HK-2 (cell line): ENCODE measurements at regions not wholly inside any gene's neighbourhood (a gene's known extent, or its start where the extent isn't known, plus 50 kb on each side); places are given as distances from the start of the nearest gene placed in this dataset.
"Not testable (repeated sequence)": the region's sequence is repeated elsewhere in the genome, so short reads cannot be mapped to it uniquely, and the experiment has no call there.

Experiments
- DNase-seq: peaks from one replicate; pipeline ENCODE4 v3.0.0-alpha.2; 2018; ENCODE audit not compliant: unreplicated experiment

DNA sequence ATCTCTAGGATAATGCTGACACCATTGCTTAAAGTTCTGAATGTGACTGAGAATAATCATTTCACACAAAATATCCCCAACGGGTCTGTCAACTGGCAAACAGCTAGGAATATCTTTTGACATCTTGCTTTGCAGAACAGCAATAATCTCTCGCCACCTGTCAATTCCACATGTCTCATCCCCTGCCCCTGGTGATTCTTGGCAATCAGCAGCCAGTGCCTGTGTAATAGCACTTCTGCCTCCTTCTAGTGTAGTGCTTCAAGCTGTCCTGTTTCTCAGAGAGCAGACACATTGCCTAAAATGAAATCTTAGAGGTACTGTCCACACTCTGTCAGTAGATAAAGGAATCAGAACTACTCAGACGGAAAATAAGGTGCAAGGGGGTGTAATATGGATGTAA, 984.4 kb downstream of the LTN1 start:
- not testable (repeated sequence) for DNase-seq

DNA sequence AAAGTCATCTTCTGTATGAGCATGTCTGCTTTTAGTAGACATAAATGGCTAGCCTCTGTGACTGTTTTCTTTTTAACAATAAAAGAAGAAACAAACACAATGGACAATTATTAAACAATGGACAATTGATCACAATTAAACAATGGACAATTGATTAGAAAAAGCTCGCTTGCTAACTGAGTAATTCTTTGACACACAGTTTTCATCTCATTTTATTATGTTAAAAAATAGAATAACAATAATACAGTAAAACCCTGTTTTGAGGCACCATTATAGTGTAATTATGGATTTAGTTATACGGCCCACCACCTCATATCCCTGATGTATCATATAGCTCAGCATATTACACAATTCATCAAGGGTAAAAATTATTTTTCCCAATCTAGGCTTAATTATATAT, 989.0 kb downstream of the LTN1 start:
- not testable (repeated sequence) for DNase-seq

DNA sequence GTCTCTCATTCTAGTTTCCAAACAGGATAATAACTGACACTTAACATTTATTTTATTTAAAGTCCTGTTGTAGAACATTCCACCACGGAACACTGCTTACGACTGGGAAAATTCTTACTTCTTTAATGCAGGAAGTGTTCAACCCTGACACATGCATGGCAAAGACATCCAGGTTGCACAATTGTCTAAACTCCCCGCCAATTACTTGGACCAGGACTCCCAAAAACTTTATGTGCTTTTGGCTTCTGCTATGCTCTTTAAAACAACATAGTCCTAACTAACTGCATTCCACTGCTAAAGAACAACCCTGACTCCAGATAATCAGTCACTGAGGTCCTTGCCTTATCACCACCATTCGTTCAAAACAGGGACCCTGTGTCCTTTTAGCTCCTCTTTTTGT, 995.8 kb downstream of the LTN1 start:
- DNase-seq: not testable (repeated sequence)

DNA sequence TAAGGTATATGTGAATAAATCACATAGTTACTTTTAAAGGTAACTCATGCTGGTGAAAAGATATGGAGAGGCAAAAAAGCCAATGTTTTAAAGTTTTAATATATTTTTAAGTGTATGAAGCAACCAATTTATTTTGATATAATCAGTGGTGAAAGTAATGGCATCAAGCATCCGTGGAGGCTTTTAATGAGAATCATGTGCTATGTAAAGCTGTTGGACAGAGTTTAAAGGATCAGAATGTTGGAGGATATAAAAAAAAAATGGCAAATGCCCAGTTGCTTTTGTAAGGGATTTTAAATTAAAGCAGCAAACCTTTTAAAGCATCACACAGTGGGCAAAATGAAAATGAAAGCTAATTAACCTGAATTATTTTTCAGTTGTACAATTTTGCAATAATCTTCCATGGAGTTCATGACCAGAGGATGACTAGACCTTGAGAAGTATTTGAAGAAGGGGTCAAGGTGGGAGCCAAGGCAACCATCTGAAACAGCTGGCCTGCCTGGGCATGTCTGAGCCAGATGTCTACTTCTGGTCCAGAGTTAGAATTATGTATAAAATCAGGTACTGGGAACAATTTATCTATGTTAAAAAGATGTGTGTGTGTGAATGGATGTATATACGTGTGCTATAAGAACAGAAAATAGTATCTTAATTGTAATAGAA, 1007.9 kb downstream of the LTN1 start:
- DNase-seq: not testable (repeated sequence)

DNA sequence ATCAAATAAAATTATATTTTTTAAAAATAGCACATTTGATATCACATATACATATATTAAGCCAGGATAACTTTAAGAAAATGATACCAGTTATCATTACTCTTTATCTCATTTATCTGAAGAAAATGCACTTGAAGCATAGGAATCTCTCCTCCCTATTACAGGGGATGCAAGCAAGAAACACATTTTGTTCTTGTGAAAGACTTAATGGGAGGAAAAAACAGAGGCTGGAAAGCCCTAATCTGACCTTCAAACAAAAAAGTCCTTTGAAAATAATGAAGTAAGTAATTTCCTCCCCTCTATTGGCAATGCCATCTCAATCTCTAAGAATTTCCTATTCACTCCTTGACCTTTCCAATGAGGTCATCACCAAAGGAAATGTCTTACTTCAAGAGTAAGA, 1012.6 kb upstream of the ADAMTS5 start:
- not testable (repeated sequence) for DNase-seq

DNA sequence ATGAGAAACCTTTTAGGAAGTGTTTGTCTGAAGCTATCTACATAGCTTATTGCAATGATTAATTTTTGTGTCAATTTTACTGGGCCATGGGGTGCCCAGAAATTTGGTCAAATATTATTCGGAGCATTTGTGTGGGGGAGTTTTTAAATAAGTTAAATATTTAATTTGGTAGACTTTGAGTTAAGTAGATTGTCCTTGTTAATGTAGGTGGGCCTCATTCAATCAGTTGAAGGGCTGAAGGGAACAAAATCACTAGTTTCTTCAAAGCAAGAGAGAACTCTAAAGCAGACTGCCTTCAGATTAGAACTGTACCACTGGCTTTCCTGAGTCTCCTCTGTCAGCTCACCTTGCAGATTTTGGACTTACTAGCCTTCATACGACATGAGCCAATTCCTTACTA, 1008.6 kb upstream of the ADAMTS5 start:
- DNase-seq: no peak

DNA sequence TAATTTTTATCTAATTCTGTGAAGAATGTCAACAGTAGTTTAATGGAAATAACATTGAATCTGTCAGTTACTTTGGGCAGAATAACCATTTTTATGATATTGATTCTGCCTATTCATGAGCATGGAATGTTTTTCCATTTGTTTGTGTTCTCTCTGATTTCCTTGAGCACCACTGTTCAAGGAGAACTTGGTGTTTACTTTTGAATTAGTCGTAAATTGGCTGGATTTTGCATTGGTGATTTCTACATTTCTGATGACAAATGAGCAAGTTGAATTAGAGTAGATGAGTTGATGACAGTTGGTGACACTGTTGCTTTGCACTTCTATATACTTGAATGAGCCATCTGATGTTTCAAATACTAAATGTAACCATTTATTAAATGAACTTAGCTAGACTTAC, 1007.3 kb upstream of the ADAMTS5 start:
- not testable (repeated sequence) for DNase-seq

DNA sequence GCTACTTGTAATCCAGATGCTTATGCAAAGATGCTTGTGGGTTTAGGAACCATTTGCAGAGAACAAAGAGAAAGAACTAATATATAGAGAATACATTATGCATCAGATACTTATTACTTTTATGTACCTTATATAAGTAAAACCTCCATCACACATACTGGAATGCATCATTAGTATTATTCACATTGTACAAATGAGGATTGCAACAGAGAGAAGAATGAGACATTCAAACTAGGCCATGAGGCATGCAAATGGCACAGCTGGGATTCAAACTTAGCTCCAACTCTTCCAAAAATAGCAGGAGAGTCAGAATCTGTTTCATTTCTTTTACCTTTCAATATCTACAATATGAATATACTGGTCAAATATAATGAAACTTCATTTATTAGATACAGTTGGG, 1001.4 kb upstream of the ADAMTS5 start:
- DNase-seq: not testable (repeated sequence)

DNA sequence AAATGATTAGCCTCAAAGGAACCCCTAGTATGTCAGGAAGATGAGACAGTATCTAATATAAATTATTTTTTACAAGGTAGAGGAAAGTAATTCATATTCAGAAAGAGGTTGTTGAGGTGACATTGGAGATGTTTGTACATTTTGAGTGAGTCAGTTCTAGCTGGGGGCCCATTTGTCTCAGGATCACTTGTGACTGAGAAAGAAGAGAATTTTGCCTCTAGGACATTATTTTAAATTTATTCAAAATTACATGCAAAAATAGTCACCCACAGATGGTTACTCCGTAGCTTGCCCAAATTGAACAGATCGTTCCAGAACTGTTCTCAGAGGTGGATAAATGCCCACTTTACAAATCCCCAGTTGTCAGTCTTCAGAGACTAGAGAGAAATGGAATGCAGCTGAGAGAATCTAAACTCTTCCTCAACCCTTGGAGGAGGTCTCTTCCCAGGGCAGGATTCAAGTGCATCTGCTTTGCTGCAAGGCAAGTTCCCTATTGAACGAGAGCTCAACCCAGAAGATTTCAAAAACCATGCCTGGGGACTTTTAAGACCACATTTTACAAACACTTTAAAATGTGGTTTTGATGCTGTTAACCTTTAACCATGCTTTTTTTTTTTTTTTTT, 987.8 kb upstream of the ADAMTS5 start:
- no peak for DNase-seq

DNA sequence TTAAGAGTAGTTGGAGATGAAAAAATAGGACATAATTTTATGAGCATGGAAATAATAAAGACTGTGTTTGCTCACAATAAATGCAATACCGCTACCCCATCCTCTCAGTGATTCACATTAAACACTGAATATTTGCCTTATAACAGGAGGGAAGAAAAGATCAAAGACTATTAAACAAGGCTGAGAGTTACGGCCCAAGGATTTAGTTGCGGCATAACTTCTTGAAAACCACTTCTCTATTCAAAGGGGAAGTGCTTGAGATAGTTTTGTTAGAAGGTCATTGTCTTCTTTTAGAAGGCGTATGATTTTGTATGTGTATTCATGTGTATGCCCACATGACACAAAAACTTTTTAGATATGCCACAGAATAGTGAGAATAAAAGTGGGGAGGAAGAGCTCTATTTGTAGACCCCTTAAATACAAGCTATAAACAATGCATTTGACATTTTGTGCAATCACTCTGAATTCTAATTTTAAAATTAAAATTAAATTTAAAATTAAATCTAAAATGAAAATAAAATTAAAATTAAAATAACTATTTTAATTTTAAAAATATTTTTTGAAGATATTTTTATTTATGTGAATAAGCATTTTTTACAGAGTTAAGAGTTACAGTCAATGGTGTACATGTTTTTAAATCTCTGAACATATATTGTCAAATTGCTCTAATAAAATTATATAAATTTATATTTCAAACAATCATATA, 986.6 kb upstream of the ADAMTS5 start:
- no peak for DNase-seq

DNA sequence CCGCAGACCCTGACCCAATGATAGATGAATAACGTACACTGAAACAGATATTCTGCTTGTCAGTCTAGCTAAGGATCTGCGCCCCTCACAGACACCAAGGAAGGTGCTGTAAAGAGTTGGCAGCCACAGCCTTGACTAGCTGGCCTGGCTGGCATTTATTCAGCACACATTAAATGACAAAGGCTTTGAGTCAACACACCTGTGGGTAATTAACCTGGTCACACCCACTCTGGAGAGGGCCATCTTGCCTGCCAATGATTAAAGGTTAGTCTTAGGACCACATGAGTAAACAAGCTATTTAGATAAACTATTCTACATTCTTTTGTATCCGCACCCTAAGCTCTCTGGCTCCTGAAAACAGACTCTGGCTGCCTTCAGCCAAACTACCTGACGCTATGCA, 982.2 kb upstream of the ADAMTS5 start:
- not testable (repeated sequence) for DNase-seq

DNA sequence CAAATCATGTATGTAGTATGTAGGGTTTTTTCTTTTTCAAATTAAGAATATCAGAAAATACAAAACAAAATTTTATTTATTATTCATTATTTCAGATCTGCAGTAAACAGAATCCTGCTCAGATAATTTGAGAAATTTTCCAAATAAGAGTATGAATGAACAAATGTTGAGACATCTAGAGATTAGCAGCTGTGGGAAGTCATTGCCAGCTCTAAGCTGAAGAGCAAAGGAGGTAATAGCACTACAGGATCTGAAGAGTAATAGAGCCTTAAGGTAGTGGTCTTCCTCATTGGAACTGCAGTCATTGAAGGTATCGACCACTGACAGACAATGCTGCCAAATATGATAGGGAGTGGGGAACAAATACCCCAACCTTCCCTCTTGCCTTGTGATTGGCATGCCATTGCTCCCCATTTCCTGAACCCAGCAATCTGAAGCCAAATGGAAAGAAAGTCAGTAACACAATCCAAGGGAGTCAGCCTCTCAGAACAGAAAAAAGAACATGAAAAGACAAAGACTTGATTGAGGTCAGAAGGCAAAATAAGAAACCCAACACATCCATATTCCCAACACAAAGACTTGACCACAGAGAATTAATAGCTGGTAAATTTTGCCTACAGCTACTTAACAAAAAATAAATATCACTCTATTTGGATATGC, 963.4 kb upstream of the ADAMTS5 start:
- not testable (repeated sequence) for DNase-seq

DNA sequence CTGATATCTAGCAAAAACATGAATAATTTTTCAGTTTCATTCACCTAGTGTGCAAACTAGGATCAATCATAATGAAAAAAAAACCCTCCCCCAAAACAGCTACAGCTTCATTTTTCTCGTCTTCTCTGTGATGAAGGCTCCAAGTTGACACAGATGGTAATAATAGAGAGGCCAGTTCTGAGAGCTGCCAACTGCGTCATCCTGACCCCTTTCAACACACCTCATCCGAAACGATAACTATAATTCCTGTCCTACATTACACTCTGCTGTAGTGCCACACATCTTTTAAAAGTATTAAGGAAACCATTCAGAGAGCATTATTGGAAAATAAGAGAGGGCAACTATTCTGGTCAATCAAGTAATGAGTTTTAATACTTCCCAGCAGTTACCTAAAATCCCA, 962.3 kb upstream of the ADAMTS5 start:
- not testable (repeated sequence) for DNase-seq

DNA sequence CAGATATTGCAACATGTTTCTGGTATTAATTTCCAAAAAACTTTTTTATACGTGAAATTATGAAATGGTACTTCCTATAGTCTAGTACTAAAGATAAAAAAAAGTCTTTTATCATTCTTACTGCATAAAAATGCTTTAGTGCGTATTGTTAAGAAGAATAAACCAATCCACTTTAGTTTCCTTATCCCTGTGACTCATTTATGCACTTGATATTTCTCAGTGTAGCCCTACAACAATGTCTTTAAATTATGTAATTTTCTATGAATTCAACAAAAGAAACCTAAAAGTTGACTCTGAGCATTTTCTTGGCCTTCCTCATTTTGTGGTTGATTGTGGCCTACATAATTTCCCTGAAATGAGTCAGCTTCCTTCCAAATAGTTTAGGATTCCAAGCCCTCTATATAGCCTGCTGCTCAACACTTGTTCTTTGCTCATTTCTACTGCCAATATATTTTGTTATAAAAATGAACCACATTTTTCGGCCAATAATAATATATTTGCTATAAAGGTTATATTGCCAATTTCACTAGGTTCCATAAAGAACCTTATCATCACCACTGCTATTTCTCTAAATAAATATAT, 961.7 kb upstream of the ADAMTS5 start:
- not testable (repeated sequence) for DNase-seq

DNA sequence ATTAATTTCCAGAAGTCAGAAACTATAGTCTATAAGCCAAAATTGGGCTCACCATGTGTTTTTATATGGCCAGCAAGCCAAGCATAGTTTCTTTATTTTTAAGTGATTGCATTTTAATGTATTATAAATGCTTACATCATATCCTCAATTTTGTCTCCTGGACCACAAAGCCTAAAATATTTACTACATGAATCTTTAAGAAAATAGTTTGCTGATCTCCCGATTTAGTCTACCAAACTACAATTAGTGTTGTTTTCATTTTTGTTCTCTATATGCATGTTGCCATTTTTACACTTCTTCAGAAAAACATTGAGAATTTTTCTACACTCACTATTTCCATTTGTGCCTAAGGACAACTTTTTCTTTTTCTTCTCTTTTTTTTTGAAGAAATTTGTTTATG, 954.5 kb upstream of the ADAMTS5 start:
- DNase-seq: not testable (repeated sequence)

DNA sequence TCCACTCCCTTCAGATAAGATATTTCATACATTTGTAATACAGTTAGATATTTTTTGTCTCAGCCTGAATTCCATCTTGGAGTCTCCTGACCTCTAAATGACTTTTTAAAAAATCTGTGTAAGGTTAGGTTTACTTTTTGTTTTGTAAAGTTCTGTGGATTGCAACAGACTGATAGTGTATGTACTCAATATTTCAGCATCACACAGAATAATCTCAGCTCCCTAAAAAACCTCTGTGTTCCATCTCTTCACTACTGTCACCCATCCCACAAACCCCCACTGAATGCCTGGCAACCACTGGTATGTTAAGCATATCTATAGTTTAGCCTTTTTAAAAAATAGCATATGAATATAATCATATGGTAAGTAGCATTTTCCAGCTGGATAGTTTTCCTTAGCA, 951.1 kb upstream of the ADAMTS5 start:
- not testable (repeated sequence) for DNase-seq

DNA sequence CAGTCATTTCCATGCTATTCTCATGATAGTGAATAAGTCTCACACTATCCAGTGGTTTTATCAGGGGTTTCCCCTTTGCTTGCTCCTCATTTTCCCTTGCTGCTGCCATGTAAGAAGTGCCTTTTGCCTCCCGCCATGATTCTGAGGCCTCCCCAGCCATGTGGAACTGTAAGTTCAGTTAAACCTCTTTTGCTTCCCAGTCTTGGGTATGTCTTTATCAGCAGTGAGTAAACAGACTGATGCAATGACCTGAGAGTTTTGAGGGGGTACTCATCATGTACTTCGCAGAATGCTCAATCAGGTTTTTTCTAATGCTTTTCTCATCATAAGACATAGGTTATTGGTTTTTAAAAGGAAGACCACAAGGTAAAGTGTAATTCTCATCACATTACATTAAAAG, 949.4 kb upstream of the ADAMTS5 start:
- DNase-seq: not testable (repeated sequence)

DNA sequence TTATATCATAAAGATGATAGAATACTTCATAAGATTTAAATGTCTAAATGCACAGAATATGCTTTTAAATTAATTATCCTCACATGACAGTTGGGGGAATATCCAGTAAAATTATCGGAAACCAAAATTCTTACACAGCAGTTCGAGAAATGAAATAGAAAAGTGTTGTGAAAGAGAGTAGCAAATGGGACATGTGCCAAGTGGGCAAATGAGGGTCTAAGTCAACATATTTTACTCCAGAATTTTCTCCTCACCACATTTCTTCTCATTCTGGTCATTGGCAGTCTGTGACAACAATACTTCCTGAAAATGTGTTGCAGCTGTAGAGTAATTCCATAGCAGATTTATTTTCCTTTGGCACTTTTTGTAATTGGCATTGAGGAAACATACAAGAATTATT, 945.2 kb upstream of the ADAMTS5 start:
- DNase-seq: not testable (repeated sequence)

DNA sequence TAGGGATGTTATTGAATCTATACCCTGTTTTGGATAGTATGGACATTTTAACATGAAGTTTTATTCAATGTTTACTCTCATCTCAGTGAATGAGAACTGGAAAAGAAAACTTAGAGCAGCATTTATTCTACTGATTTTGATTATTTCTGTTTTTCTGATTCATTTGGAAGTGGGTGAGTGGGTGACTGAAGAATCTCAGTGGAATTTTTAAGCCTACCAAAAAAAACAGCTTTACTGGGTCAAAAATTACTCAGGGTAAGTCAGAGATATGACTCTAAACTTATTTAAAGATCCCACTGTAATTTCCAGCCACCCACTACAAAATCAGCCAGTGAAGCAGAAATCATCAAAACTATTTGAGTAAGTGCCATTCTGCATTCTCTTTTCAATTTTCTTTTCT, 942.6 kb upstream of the ADAMTS5 start:
- DNase-seq: not testable (repeated sequence)

DNA sequence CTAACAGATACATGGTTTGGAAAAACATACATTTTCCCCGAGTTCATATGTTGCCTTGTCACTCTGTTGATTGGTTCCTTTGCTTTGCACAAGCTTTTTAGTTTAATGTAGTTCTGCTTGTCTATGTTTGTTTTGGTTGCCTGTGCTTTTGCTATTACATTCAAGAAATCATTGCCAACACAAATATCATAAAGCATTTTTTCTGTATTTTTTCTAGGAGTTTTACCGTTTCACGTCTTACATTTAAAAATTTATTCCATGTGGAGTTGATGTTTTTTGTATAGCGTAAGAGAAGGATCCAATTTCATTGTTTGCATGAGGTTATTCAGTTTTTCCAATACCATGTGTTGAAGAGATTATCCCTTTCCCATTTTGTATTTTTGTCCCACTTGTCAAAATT, 941.9 kb upstream of the ADAMTS5 start:
- DNase-seq: not testable (repeated sequence)

DNA sequence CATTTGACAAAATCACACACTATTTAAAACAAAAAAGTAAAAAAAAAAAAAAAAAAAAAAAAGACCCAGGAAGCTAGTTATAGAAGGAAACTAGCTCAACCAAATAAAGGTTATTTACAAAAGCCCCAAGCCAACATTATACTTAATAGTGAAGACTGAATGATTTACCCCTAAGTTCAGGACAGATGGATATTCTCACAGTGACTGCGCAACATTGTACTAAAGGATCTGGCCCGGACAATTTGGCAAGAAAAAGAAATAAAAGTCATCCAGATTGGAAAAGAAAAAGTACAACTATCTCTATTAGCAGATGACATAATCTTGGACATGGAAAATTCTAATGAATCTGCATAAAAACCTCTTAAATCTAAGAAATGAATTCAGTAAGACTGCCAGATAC, 936.0 kb upstream of the ADAMTS5 start:
- DNase-seq: not testable (repeated sequence)

DNA sequence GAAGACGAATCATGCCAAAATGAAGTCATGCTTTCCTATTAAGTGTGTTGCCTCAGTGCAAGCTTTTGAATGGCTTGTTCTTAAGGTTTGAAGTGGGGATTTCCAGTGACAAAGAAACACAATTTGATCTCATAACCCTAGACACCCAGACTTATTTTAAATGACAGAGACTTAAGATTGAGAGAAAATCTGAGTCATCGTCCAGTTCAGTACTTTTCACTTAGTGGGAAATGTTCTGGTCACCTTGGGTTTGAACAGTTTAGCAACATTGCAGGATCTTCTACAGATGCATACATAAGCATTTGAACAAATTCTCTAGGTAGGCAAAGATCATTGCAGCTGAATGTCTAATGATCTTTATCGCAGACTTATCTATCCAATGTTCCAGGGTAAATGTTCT, 926.7 kb upstream of the ADAMTS5 start:
- DNase-seq: not testable (repeated sequence)
